KMS-11 (cell line): ENCODE measurements at regions not wholly inside any gene's neighbourhood (a gene's known extent, or its start where the extent isn't known, plus 50 kb on each side); places are given as distances from the start of the nearest gene placed in this dataset.

Source experiments
- H2AFZ ChIP-seq: fragments of 200-600 bp; sonication (generic); 2 replicates; pipeline ENCODE4 v1.6.1; 2016; ENCODE audit warnings: antibody characterized with exemption, mixed run types, low read depth
- H3K27ac ChIP-seq: fragments of 200-600 bp; sonication (generic); 2 replicates; pipeline ENCODE4 v1.6.1; 2016; ENCODE audit warnings: mild to moderate bottlenecking, mixed run types
- H3K27me3 ChIP-seq: fragments of 200-600 bp; sonication (generic); 2 replicates; pipeline ENCODE4 v1.6.1; 2017; ENCODE audit warnings: mild to moderate bottlenecking, low read depth, mixed run types, moderate library complexity; ENCODE audit not compliant: insufficient read depth
- H3K36me3 ChIP-seq: fragments of 200-600 bp; sonication (generic); 2 replicates; pipeline ENCODE4 v1.6.1; 2017; ENCODE audit warnings: mild to moderate bottlenecking, mixed run types; ENCODE audit not compliant: insufficient read depth
- H3K4me1 ChIP-seq: fragments of 200-600 bp; sonication (generic); 2 replicates; pipeline ENCODE4 v1.6.1; 2016; ENCODE audit warnings: mild to moderate bottlenecking, low read depth, mixed run types; ENCODE audit not compliant: poor library complexity, severe bottlenecking
- H3K4me2 ChIP-seq: fragments of 200-600 bp; sonication (generic); 2 replicates; pipeline ENCODE4 v1.7.0; 2016; ENCODE audit warnings: mild to moderate bottlenecking, mixed run types
- H3K4me3 ChIP-seq: fragments of 200-600 bp; sonication (generic); IDR thresholded peaks from 2 replicates; pipeline ENCODE4 v1.6.1; 2017; ENCODE audit warnings: low read depth, low read length, mixed read lengths; ENCODE audit not compliant: insufficient read depth
- H3K79me2 ChIP-seq: fragments of 200-600 bp; sonication (generic); 2 replicates; pipeline ENCODE4 v1.6.1; 2016; ENCODE audit warnings: low read depth, mixed run types; ENCODE audit not compliant: insufficient read depth
- H3K9ac ChIP-seq: fragments of 200-600 bp; sonication (generic); 2 replicates; pipeline ENCODE4 v1.6.1; 2016; ENCODE audit warnings: mild to moderate bottlenecking, mixed run types
- H4K20me1 ChIP-seq: fragments of 200-600 bp; sonication (generic); 2 replicates; pipeline ENCODE4 v1.6.1; 2016; ENCODE audit warnings: mild to moderate bottlenecking, mixed run types; ENCODE audit not compliant: insufficient read depth
- CTCF ChIP-seq: fragments of 200-600 bp; sonication (generic); conservative IDR thresholded peaks from 2 replicates; pipeline ENCODE4 v1.6.1; 2017; ENCODE audit warnings: low read depth, mild to moderate bottlenecking, antibody characterized with exemption, low read length, moderate library complexity, mixed read lengths

- H4K20me1 ChIP-seq, result no peaks in the 10 kb centered on the region
- H2AFZ ChIP-seq, result no peak overlapping the region
- no peak overlapping the region for H3K9ac ChIP-seq
- no peaks in the 10 kb centered on the region for H3K79me2 ChIP-seq
- H3K36me3 ChIP-seq, result no peaks in the 10 kb centered on the region
- H3K27ac ChIP-seq, result no peak overlapping the region
- no peaks in the 10 kb centered on the region for H3K27me3 ChIP-seq
- peaks cover 24% of the 10 kb centered on the region for H3K4me1 ChIP-seq
- no peak overlapping the region for H3K4me3 ChIP-seq
- H3K4me2 ChIP-seq, result no peak overlapping the region
- no peak for TF ChIP-seq CTCF
These were observed 236.5 kb upstream of the FOXQ1 start for GRCh38 chr6:1075444-1075843.

- Histone ChIP-seq H3K79me2 (no peaks in the 10 kb centered on the region), H2AFZ (no peak overlapping the region), H3K36me3 (no peaks in the 10 kb centered on the region), H3K27ac (no peak overlapping the region), H3K4me3 (no peak overlapping the region), H4K20me1 (no peaks in the 10 kb centered on the region), H3K9ac (no peak overlapping the region), H3K4me2 (no peak overlapping the region), H3K27me3 (no peaks in the 10 kb centered on the region), H3K4me1 (peaks cover 39% of the 10 kb centered on the region)
- TF ChIP-seq CTCF, result no peak
These were observed 241.8 kb upstream of the FOXQ1 start for GRCh38 chr6:1070085-1070521.

GRCh38 chr6:1068905-1069304 lies 243.0 kb upstream of the FOXQ1 start:
- Histone ChIP-seq H3K9ac (no peak overlapping the region), H3K4me2 (no peak overlapping the region), H2AFZ (no peak overlapping the region), H4K20me1 (no peaks in the 10 kb centered on the region), H3K4me3 (no peak overlapping the region), H3K4me1 (peaks cover 39% of the 10 kb centered on the region), H3K27me3 (no peaks in the 10 kb centered on the region), H3K79me2 (no peaks in the 10 kb centered on the region), H3K36me3 (no peaks in the 10 kb centered on the region), H3K27ac (no peak overlapping the region)
- TF ChIP-seq CTCF, result no peak

GRCh38 chr6:1068068-1068467 lies 243.8 kb upstream of the FOXQ1 start:
- H3K4me1 ChIP-seq, result peaks cover 39% of the 10 kb centered on the region
- H3K27ac ChIP-seq, result no peak overlapping the region
- H3K79me2 ChIP-seq, result no peaks in the 10 kb centered on the region
- no peaks in the 10 kb centered on the region for H3K36me3 ChIP-seq
- H2AFZ ChIP-seq, result no peak overlapping the region
- H3K4me3 ChIP-seq, result no peak overlapping the region
- no peak overlapping the region for H3K4me2 ChIP-seq
- no peak for TF ChIP-seq CTCF
- H4K20me1 ChIP-seq, result no peaks in the 10 kb centered on the region
- H3K9ac ChIP-seq, result no peak overlapping the region
- H3K27me3 ChIP-seq, result no peaks in the 10 kb centered on the region
